Vagina (tissue), 2 donors: ENCODE measurements at regions not wholly inside any gene's neighbourhood (a gene's known extent, or its start where the extent isn't known, plus 50 kb on each side); places are given as distances from the start of the nearest gene placed in this dataset.

ENCODE experiments used
- POLR2A ChIP-seq, 2 donors: fragments of 450-650 bp; IDR thresholded peaks; one replicate each; pipeline ENCODE4 v1.6.1; 2017; ENCODE audit warnings: antibody characterized with exemption in 2 of 2, mild to moderate bottlenecking in 2 of 2, moderate library complexity in 2 of 2
- POLR2AphosphoS5 ChIP-seq, 2 donors: sonication (generic); formaldehyde crosslinking; IDR thresholded peaks; one replicate each; pipeline ENCODE4 v1.9.0; 2017; ENCODE audit warnings: antibody characterized with exemption in 2 of 2, mild to moderate bottlenecking in 2 of 2, low read depth in 1 of 2; ENCODE audit not compliant: insufficient read depth in 1 of 2
- TF ChIP-seq, protein P1 (sequence below), 3 experiments: fragments of 450-650 bp in 2 of 3; fragments of 200-600 bp in 1 of 3; sonication (generic) in 1 of 3; IDR thresholded peaks; one replicate each; pipeline ENCODE4 v1.5.1; 2017 to 2019; ENCODE audit warnings: antibody characterized with exemption in 3 of 3, mild to moderate bottlenecking in 2 of 3, moderate library complexity in 2 of 3

DNA sequence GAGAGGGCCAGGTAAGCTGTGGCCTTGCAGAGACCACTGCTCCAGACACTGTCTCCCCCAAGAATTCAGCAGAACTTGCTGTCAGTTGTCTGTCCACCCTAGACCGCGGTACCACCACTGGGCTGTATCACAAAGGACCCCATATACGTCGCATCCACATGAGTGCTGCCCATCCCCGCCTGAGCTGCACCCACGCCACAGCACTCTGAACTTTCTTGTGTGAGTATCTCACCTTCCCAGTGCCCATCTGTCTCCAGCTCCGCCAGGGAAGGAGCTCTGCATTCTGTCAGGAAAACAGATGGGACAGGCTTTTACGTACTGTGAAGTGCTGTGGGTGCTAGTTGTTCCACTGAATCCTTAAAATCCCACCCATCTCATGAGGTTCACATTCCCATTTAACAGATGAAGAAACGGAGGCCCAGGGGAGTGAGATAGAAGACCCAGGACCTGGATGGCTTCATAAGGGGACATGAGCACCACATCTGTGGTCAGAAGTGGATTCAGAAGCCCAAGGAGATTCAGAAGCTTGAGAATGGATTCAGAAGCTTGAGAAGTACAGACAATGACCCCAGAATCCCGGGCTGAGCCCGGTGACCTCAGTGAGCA is 102.5 kb upstream of the ZMIZ1 start:
- no peak for TF ChIP-seq POLR2A (IDR thresholded peaks at IDR 0.05)
- TF ChIP-seq, protein P1, sequence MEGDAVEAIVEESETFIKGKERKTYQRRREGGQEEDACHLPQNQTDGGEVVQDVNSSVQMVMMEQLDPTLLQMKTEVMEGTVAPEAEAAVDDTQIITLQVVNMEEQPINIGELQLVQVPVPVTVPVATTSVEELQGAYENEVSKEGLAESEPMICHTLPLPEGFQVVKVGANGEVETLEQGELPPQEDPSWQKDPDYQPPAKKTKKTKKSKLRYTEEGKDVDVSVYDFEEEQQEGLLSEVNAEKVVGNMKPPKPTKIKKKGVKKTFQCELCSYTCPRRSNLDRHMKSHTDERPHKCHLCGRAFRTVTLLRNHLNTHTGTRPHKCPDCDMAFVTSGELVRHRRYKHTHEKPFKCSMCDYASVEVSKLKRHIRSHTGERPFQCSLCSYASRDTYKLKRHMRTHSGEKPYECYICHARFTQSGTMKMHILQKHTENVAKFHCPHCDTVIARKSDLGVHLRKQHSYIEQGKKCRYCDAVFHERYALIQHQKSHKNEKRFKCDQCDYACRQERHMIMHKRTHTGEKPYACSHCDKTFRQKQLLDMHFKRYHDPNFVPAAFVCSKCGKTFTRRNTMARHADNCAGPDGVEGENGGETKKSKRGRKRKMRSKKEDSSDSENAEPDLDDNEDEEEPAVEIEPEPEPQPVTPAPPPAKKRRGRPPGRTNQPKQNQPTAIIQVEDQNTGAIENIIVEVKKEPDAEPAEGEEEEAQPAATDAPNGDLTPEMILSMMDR (IDR thresholded peaks at IDR 0.05) = no peak
- TF ChIP-seq POLR2AphosphoS5 (IDR thresholded peaks at IDR 0.05; ENCODE audit: insufficient read depth in 1 of 2, low read depth in 1 of 2) = no peak
